Endothelial cell of umbilical vein (primary cell): ENCODE measurements at regions not wholly inside any gene's neighbourhood (a gene's known extent, or its start where the extent isn't known, plus 50 kb on each side); places are given as distances from the start of the nearest gene placed in this dataset.

ENCODE experiments used
- BruUV-seq: library from RNA; stranded (reverse); fragments of 400-500 nt; replicated peaks from 2 replicates; lab custom pipeline; 2021; lab: Mats Ljungman, UMichigan
- CTCF ChIA-PET: fragments of 300-600, 350-600 bp; sonication (Branson Sonifier 250); formaldehyde crosslinking; loops from one replicate; lab custom pipeline; 2021; ENCODE audit warnings: antibody characterized with exemption, inconsistent platforms; lab: Charles Lee
- POLR2A ChIA-PET: fragments of 300-600, 350-600 bp; sonication (Branson Sonifier 250); formaldehyde crosslinking; loops from one replicate; lab custom pipeline; 2021; ENCODE audit warnings: antibody characterized with exemption, inconsistent platforms; lab: Charles Lee
- DNase-seq: peaks from one replicate; pipeline ENCODE4 v3.0.0-alpha.2; 2011; ENCODE audit warnings: low read depth, low spot score
- FAIRE-seq: peaks from 2 replicates; lab custom pipeline; 2011; peaks lifted over from hg19 to GRCh38; lab: Jason Lieb, UNC
- H2AFZ ChIP-seq: 2 replicates; pipeline ENCODE4 v1.6.0; 2012; ENCODE audit warnings: low read depth, low read length, control low read depth, inconsistent platforms
- H3K27ac ChIP-seq: 2 replicates; pipeline ENCODE4 v1.5.1; 2011; ENCODE audit warnings: low read depth, mild to moderate bottlenecking, control low read depth, low read length, moderate library complexity; ENCODE audit not compliant: insufficient read depth
- H3K27me3 ChIP-seq, 2 experiments: 2 replicates each; pipeline versions ENCODE4 v1.6.0 to v1.6.1; 2011; ENCODE audit warnings: low read length in 2 of 2, mixed read lengths in 1 of 2; ENCODE audit not compliant: control insufficient read depth in 2 of 2, insufficient read depth in 2 of 2
- H3K36me3 ChIP-seq, 2 experiments: 2 replicates in 1 of 2; 3 replicates in 1 of 2; pipeline ENCODE4 v1.5.1; 2011; ENCODE audit warnings: low read length in 2 of 2, mild to moderate bottlenecking in 1 of 2, moderate library complexity in 1 of 2; ENCODE audit not compliant: control insufficient read depth in 2 of 2, insufficient read depth in 2 of 2; ENCODE audit errors: extremely low read depth in 1 of 2
- H3K4me1 ChIP-seq: 3 replicates; pipeline ENCODE4 v1.5.1; 2011; ENCODE audit warnings: mild to moderate bottlenecking, low read length; ENCODE audit not compliant: control insufficient read depth, insufficient read depth; ENCODE audit errors: extremely low read depth
- H3K4me2 ChIP-seq: 2 replicates; pipeline ENCODE4 v1.6.1; 2011; ENCODE audit warnings: low read length, control low read depth, mixed read lengths; ENCODE audit not compliant: insufficient read depth
- H3K4me3 ChIP-seq, 3 experiments: fragments of 200-600 bp in 1 of 3; sonication (generic), shearing (Covaris generic) in 1 of 3; replicated peaks in 1 of 3; 2 replicates each; pipeline ENCODE4 v1.5.1; 2011 to 2016; ENCODE audit warnings: control low read depth in 3 of 3, low read length in 3 of 3, mild to moderate bottlenecking in 2 of 3, inconsistent platforms in 1 of 3, low read depth in 1 of 3, moderate library complexity in 1 of 3; ENCODE audit not compliant: insufficient read depth in 1 of 3
- H3K79me2 ChIP-seq: 2 replicates; pipeline ENCODE4 v1.6.0; 2012; ENCODE audit warnings: low read length, inconsistent platforms; ENCODE audit not compliant: control insufficient read depth, insufficient read depth
- H3K9ac ChIP-seq: replicated peaks from 2 replicates; pipeline ENCODE3; 2011; ENCODE audit warnings: low read length, control low read depth; ENCODE audit not compliant: insufficient read depth; ENCODE audit errors: extremely low read depth
- H3K9me1 ChIP-seq: replicated peaks from 3 replicates; pipeline ENCODE4 v1.6.0; 2011; ENCODE audit warnings: mild to moderate bottlenecking, low read length; ENCODE audit not compliant: control insufficient read depth, insufficient read depth; ENCODE audit errors: extremely low read depth
- H3K9me3 ChIP-seq: replicated peaks from 2 replicates; pipeline ENCODE4 v1.5.1; 2012; ENCODE audit warnings: low read length, inconsistent platforms; ENCODE audit not compliant: control insufficient read depth, insufficient read depth
- H4K20me1 ChIP-seq: replicated peaks from 2 replicates; pipeline ENCODE3; 2011; ENCODE audit warnings: mild to moderate bottlenecking, low read length; ENCODE audit not compliant: control insufficient read depth, insufficient read depth; ENCODE audit errors: extremely low read depth
- EZH2 ChIP-seq: IDR thresholded peaks from 2 replicates; pipeline ENCODE4 v1.6.1; 2012; ENCODE audit warnings: borderline replicate concordance, low read depth, mild to moderate bottlenecking, moderate library complexity, low read length, inconsistent platforms; ENCODE audit not compliant: severe bottlenecking
- FOS ChIP-seq: IDR thresholded peaks from 2 replicates; pipeline ENCODE4 v1.6.1; 2011; ENCODE audit warnings: mild to moderate bottlenecking, low read length, moderate library complexity, borderline replicate concordance; ENCODE audit not compliant: insufficient read depth
- GATA2 ChIP-seq: IDR thresholded peaks from 2 replicates; pipeline ENCODE4 v1.7.0; 2011; ENCODE audit warnings: low read depth, mild to moderate bottlenecking, moderate library complexity, mixed read lengths, low read length; ENCODE audit not compliant: insufficient read length, insufficient read depth
- JUN ChIP-seq: IDR thresholded peaks from 2 replicates; pipeline ENCODE4 v1.6.1; 2011; ENCODE audit warnings: borderline replicate concordance, low read depth; ENCODE audit not compliant: insufficient read length, insufficient read depth
- MYC ChIP-seq: IDR thresholded peaks from one replicate; pipeline ENCODE4 v1.6.1; 2011; ENCODE audit warnings: mild to moderate bottlenecking, low read depth, low read length
- POLR2A ChIP-seq: IDR thresholded peaks from 2 replicates; pipeline ENCODE4 v1.6.1; 2012; ENCODE audit warnings: low read depth, mild to moderate bottlenecking, control low read depth, low read length
- POLR2AphosphoS5 ChIP-seq: IDR thresholded peaks from 2 replicates; pipeline ENCODE4 v1.6.1; 2012; ENCODE audit warnings: low read depth, mild to moderate bottlenecking, control low read depth, low read length, moderate library complexity; ENCODE audit not compliant: insufficient read depth
- dilution Hi-C: fragments of 300-500 bp; cut with MboI; formaldehyde crosslinking; loops from one replicate; pipeline ENCODE4 v1.15.0; 2019; ENCODE audit warnings: low sequenced_read_pairs; ENCODE audit not compliant: extremely low pct_ligation_motif_present
- intact Hi-C: fragments of 100-400 bp; cut with micrococcal nuclease; formaldehyde crosslinking; loops from one replicate; pipeline ENCODE4 v1.10.0; 2022
- TF ChIP-seq, protein P1 (sequence below): IDR thresholded peaks from 2 replicates; pipeline ENCODE4 v1.6.1; 2011; ENCODE audit not compliant: insufficient read depth, insufficient read length
- TF ChIP-seq, protein P2 (sequence below), 2 donors: IDR thresholded peaks; 1 replicate in 1 of 2; 2 replicates in 1 of 2; pipeline ENCODE4 v1.5.1; 2011; ENCODE audit warnings: low read length in 2 of 2, mild to moderate bottlenecking in 2 of 2, moderate library complexity in 2 of 2, control low read depth in 1 of 2, inconsistent platforms in 1 of 2, low read depth in 1 of 2; ENCODE audit not compliant: insufficient read depth in 1 of 2; ENCODE audit errors: extremely low read depth in 1 of 2

- Histone ChIP-seq H3K9me3 (no peaks in the 10 kb centered on the region), H3K4me1 (peaks cover 19% of the 10 kb centered on the region), H3K9me1 (no peaks in the 10 kb centered on the region), H4K20me1 (no peaks in the 10 kb centered on the region), H2AFZ (no peak overlapping the region), H3K79me2 (no peaks in the 10 kb centered on the region), H3K36me3 (no peaks in the 10 kb centered on the region), H3K4me3 (peak overlapping the region; percentile 37 to 93 (median 86)), H3K27me3 (no peaks in the 10 kb centered on the region), H3K4me2 (peak overlapping the region; percentile 93), H3K9ac (peak overlapping the region; percentile 96), H3K27ac (peak overlapping the region; percentile 96)
- ChIA-PET CTCF (interaction anchor here (0.5 to 4.4 kb wide), 4 partner anchors 10 to 180 kb away, joined by 3 to 30 read pairs (median 5); a partner anchor contains a TSS), POLR2A (interaction anchor here (0.6 to 6.5 kb wide), 10 partner anchors 9 to 941 kb away, joined by 3 to 114 read pairs (median 4); a partner anchor contains a TSS)
- dilution Hi-C loops (no loop called here), intact Hi-C loops (loop anchor here (1.0 to 2.0 kb wide), 5 partner anchors 10 to 927 kb away; a partner anchor contains a TSS)
- DNase-seq, result peak; percentile 92
- BruUV-seq, result TSS peak; percentile 92
- FAIRE-seq, result peak; percentile 89
- peak; percentile 14 for TF ChIP-seq POLR2AphosphoS5
- peak; percentile 90 for TF ChIP-seq JUN
- TF ChIP-seq, protein P1, sequence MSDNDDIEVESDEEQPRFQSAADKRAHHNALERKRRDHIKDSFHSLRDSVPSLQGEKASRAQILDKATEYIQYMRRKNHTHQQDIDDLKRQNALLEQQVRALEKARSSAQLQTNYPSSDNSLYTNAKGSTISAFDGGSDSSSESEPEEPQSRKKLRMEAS, result no peak
- TF ChIP-seq EZH2, result no peak
- no peak for TF ChIP-seq FOS
- TF ChIP-seq, protein P2, sequence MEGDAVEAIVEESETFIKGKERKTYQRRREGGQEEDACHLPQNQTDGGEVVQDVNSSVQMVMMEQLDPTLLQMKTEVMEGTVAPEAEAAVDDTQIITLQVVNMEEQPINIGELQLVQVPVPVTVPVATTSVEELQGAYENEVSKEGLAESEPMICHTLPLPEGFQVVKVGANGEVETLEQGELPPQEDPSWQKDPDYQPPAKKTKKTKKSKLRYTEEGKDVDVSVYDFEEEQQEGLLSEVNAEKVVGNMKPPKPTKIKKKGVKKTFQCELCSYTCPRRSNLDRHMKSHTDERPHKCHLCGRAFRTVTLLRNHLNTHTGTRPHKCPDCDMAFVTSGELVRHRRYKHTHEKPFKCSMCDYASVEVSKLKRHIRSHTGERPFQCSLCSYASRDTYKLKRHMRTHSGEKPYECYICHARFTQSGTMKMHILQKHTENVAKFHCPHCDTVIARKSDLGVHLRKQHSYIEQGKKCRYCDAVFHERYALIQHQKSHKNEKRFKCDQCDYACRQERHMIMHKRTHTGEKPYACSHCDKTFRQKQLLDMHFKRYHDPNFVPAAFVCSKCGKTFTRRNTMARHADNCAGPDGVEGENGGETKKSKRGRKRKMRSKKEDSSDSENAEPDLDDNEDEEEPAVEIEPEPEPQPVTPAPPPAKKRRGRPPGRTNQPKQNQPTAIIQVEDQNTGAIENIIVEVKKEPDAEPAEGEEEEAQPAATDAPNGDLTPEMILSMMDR (IDR thresholded peaks at IDR 0.05; ENCODE audit: extremely low read depth in 1 of 2, insufficient read depth in 1 of 2, low read depth in 1 of 2, low read length in 2 of 2), result no peak
- peak; percentile 35 for TF ChIP-seq GATA2
- peak; percentile 92 for TF ChIP-seq POLR2A
- TF ChIP-seq MYC, result no peak
Measured at GRCh38 chr6:26205625-26206574, 118.7 kb downstream of the HFE start.
